PC-3 (cell line): ENCODE measurements at regions not wholly inside any gene's neighbourhood (a gene's known extent, or its start where the extent isn't known, plus 50 kb on each side); places are given as distances from the start of the nearest gene placed in this dataset.

Experiments used
- ATAC-seq: fragments of 200-7000 bp; cut with Tn5 transposase; 2 replicates; pipeline ENCODE4 v1.9.1; 2020; ENCODE audit warnings: mild to moderate bottlenecking, moderate library complexity
- BruUV-seq: library from RNA; stranded (reverse); fragments of 400-500 nt; replicated peaks from 2 replicates; lab custom pipeline; 2021; lab: Mats Ljungman, UMichigan
- CTCF ChIA-PET: fragments of 300-600 bp; sonication (Branson Sonifier 250); formaldehyde crosslinking; loops from one replicate; lab custom pipeline; 2022; ENCODE audit warnings: antibody characterized with exemption; lab: Charles Lee
- POLR2A ChIA-PET: fragments of 300-600 bp; sonication (Branson Sonifier 250); formaldehyde crosslinking; loops from one replicate; lab custom pipeline; 2022; ENCODE audit warnings: antibody characterized with exemption; ENCODE audit not compliant: unreplicated experiment; lab: Charles Lee
- DNase-seq: peaks from one replicate; pipeline ENCODE4 v3.0.0-alpha.2; 2015
- H2AFZ ChIP-seq: fragments of 300-600 bp; sonication (generic); 2 replicates; pipeline ENCODE4 v1.6.0; 2016; ENCODE audit warnings: antibody characterized with exemption, low read length
- H3F3A ChIP-seq: fragments of 300-600 bp; sonication (generic); one replicate; pipeline ENCODE4 v1.6.0; 2017; ENCODE audit warnings: antibody characterized with exemption, low read length, control low read depth, mild to moderate bottlenecking; ENCODE audit not compliant: unreplicated experiment
- H3K27ac ChIP-seq: fragments of 300-600 bp; sonication (generic); 2 replicates; pipeline ENCODE4 v1.5.1; 2016; ENCODE audit warnings: mild to moderate bottlenecking, low read length
- H3K27me3 ChIP-seq: fragments of 300-600 bp; sonication (generic); 2 replicates; pipeline ENCODE4 v1.6.1; 2016; ENCODE audit warnings: low read length, mixed read lengths
- H3K36me3 ChIP-seq: fragments of 300-600 bp; sonication (generic); 2 replicates; pipeline ENCODE4 v1.6.1; 2016; ENCODE audit warnings: low read depth, mixed run types, low read length, mixed read lengths
- H3K4me1 ChIP-seq: fragments of 300-600 bp; sonication (generic); 2 replicates; pipeline ENCODE4 v1.5.1; 2016; ENCODE audit warnings: low read length; ENCODE audit not compliant: insufficient read depth
- H3K4me2 ChIP-seq: fragments of 300-600 bp; sonication (generic); 2 replicates; pipeline ENCODE4 v1.6.0; 2016; ENCODE audit warnings: low read length
- H3K4me3 ChIP-seq: fragments of 300-600 bp; sonication (generic); 2 replicates; pipeline ENCODE4 v1.5.1; 2016; ENCODE audit warnings: mild to moderate bottlenecking, low read length, mixed read lengths
- H3K79me2 ChIP-seq: fragments of 300-600 bp; sonication (generic); 2 replicates; pipeline ENCODE4 v1.6.1; 2017; ENCODE audit warnings: low read length, mixed read lengths
- H3K9ac ChIP-seq: fragments of 300-600 bp; sonication (generic); 2 replicates; pipeline ENCODE4 v1.6.0; 2016; ENCODE audit warnings: mild to moderate bottlenecking, low read length
- H3K9me2 ChIP-seq: fragments of 300-600 bp; sonication (generic); replicated peaks from 2 replicates; pipeline ENCODE4 v1.6.1; 2016; ENCODE audit warnings: mixed run types, low read length, mixed read lengths
- H3K9me3 ChIP-seq: fragments of 300-600 bp; sonication (generic); 2 replicates; pipeline ENCODE4 v1.6.1; 2016; ENCODE audit warnings: low read length, mixed read lengths
- H4K20me1 ChIP-seq: fragments of 300-600 bp; sonication (generic); 2 replicates; pipeline ENCODE4 v1.6.1; 2016; ENCODE audit warnings: low read length, mixed read lengths
- EZH2 ChIP-seq: fragments of 300-600 bp; sonication (generic); IDR thresholded peaks from one replicate; pipeline ENCODE4 v1.6.1; 2017; ENCODE audit warnings: antibody characterized with exemption, mild to moderate bottlenecking, low read length; ENCODE audit not compliant: unreplicated experiment
- EZH2phosphoT487 ChIP-seq: fragments of 300-600 bp; sonication (generic); IDR thresholded peaks from 2 replicates; pipeline ENCODE4 v1.6.1; 2018; ENCODE audit warnings: mild to moderate bottlenecking, antibody characterized with exemption, low read length, borderline replicate concordance
- intact Hi-C: fragments of 100-400 bp; cut with micrococcal nuclease; formaldehyde crosslinking; loops from 2 replicates; pipeline ENCODE4 v1.9.0; 2023
- TF ChIP-seq, protein P1 (sequence below): fragments of 300-600 bp; sonication (generic); conservative IDR thresholded peaks from 2 replicates; pipeline ENCODE4 v1.5.1; 2017; ENCODE audit warnings: antibody characterized with exemption, low read depth, mild to moderate bottlenecking, low read length

DNA sequence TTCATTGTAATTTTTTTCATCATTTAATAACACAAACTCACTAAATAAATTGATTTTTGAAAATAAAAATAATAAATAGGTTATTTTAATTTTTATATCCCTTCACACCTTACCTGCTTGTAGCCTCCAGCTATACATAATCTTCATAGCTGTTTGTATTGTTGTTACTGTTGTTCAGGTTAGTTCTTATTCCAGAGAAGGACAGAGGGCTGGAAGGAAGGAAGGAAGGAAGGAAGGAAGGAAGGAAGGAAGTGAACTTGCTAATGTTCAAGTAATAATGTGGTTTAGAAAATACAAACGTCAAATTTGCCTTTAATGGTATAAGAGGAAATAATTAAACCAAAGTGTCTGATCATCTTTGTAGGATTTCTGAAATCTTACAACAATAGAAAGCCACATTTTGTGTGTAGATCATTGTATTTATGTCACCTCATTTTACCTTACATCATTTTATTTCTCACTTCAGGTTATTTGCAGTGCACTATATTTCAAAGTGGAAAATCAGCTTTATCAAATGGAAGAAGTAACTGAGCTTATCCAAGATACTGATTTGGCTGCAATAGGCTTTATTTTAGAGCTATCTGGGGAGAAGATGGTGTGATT lies 660.0 kb upstream of the CCDC54 start:
- Histone ChIP-seq H3K27me3 (no peaks in the 10 kb centered on the region), H4K20me1 (no peaks in the 10 kb centered on the region), H3K4me3 (no peak overlapping the region), H3F3A (no peaks in the 10 kb centered on the region), H3K4me2 (no peak overlapping the region), H3K9ac (no peak overlapping the region), H3K36me3 (no peaks in the 10 kb centered on the region), H3K9me3 (no peaks in the 10 kb centered on the region), H3K9me2 (no peaks in the 10 kb centered on the region), H3K4me1 (no peaks in the 10 kb centered on the region), H3K27ac (no peak overlapping the region), H2AFZ (no peak overlapping the region), H3K79me2 (no peaks in the 10 kb centered on the region)
- BruUV-seq = no TSS peak
- DNase-seq (no peak), ATAC-seq (no peak)
- CTCF ChIA-PET = no interaction called here
- POLR2A ChIA-PET = no interaction called here
- intact Hi-C loops = no loop called here
- no peak for TF ChIP-seq EZH2phosphoT487
- TF ChIP-seq, protein P1, sequence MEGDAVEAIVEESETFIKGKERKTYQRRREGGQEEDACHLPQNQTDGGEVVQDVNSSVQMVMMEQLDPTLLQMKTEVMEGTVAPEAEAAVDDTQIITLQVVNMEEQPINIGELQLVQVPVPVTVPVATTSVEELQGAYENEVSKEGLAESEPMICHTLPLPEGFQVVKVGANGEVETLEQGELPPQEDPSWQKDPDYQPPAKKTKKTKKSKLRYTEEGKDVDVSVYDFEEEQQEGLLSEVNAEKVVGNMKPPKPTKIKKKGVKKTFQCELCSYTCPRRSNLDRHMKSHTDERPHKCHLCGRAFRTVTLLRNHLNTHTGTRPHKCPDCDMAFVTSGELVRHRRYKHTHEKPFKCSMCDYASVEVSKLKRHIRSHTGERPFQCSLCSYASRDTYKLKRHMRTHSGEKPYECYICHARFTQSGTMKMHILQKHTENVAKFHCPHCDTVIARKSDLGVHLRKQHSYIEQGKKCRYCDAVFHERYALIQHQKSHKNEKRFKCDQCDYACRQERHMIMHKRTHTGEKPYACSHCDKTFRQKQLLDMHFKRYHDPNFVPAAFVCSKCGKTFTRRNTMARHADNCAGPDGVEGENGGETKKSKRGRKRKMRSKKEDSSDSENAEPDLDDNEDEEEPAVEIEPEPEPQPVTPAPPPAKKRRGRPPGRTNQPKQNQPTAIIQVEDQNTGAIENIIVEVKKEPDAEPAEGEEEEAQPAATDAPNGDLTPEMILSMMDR = no peak
- TF ChIP-seq EZH2 = no peak

DNA sequence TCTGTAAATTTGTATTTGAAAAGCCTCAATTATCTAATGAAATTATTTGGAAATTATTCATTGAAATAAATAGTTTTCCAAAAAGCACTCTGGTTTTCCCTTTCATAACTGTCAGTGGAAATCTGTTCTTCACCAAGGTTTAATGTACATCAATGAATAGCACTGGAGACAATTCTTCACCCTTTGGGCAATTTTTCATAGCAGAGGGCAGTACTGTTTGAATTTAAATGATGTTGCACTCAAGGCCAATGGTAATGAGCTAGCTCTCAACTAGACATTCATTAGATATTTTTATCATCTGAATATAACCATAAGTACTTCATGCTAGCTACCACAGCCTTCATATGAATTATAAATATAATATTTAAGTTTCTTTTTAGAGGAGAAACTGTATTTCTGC lies 658.2 kb upstream of the CCDC54 start:
- Histone ChIP-seq H3K9me2 (no peaks in the 10 kb centered on the region), H3F3A (no peaks in the 10 kb centered on the region), H2AFZ (no peak overlapping the region), H3K79me2 (no peaks in the 10 kb centered on the region), H3K4me2 (no peak overlapping the region), H3K27me3 (no peaks in the 10 kb centered on the region), H3K9ac (no peak overlapping the region), H3K9me3 (no peaks in the 10 kb centered on the region), H3K27ac (no peak overlapping the region), H3K4me1 (no peaks in the 10 kb centered on the region), H3K4me3 (no peak overlapping the region), H3K36me3 (no peaks in the 10 kb centered on the region), H4K20me1 (no peaks in the 10 kb centered on the region)
- CTCF ChIA-PET = no interaction called here
- DNase-seq (no peak), ATAC-seq (no peak)
- POLR2A ChIA-PET = no interaction called here
- BruUV-seq = no TSS peak
- intact Hi-C loops = no loop called here
- TF ChIP-seq EZH2 (no peak), EZH2phosphoT487 (no peak)
- TF ChIP-seq, protein P1 = no peak

DNA sequence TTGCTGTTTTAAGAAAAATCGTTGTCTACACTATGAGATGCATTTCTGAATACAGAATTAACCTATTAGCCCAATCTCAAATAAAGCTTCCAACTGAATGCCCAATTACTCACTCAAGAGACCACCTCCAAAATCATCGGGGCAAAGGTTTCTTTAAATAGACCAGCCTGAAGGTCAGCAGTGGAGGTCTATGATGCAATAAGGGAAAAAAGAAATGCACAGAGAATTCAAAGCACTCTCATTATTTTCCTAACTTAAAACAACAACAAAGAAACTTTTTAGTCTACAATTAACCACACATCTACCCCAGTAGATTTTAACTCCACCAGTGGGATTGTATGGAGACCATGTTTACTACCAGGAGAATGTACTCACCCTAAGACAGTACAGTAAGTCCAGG lies 657.7 kb upstream of the CCDC54 start:
- Histone ChIP-seq H3K79me2 (no peaks in the 10 kb centered on the region), H3K27ac (no peak overlapping the region), H3K27me3 (no peaks in the 10 kb centered on the region), H3K9me3 (no peaks in the 10 kb centered on the region), H3K4me1 (no peaks in the 10 kb centered on the region), H3F3A (no peaks in the 10 kb centered on the region), H3K4me2 (no peak overlapping the region), H4K20me1 (no peaks in the 10 kb centered on the region), H3K4me3 (no peak overlapping the region), H3K36me3 (no peaks in the 10 kb centered on the region), H3K9me2 (no peaks in the 10 kb centered on the region), H3K9ac (no peak overlapping the region), H2AFZ (no peak overlapping the region)
- no TSS peak for BruUV-seq
- TF ChIP-seq, protein P1 = no peak
- TF ChIP-seq EZH2phosphoT487 (no peak), EZH2 (no peak)
- DNase-seq (no peak), ATAC-seq (no peak)
- intact Hi-C loops = no loop called here
- CTCF ChIA-PET = no interaction called here
- POLR2A ChIA-PET = no interaction called here
